PC-9 (cell line): ENCODE measurements at regions not wholly inside any gene's neighbourhood (a gene's known extent, or its start where the extent isn't known, plus 50 kb on each side); places are given as distances from the start of the nearest gene placed in this dataset.

ENCODE experiments used
- BruUV-seq: library from RNA; stranded (reverse); fragments of 400-500 nt; replicated peaks from 2 replicates; lab custom pipeline; 2021; lab: Mats Ljungman, UMichigan
- CTCF ChIA-PET: fragments of 300-600 bp; sonication (Branson Sonifier 250); formaldehyde crosslinking; loops from one replicate; lab custom pipeline; 2022; ENCODE audit warnings: antibody characterized with exemption; lab: Charles Lee
- POLR2A ChIA-PET: fragments of 300-600 bp; sonication (Branson Sonifier 250); formaldehyde crosslinking; loops from one replicate; lab custom pipeline; 2022; ENCODE audit warnings: antibody characterized with exemption; ENCODE audit not compliant: unreplicated experiment; lab: Charles Lee
- DNase-seq, 2 experiments: peaks; one replicate each; pipeline versions ENCODE4 v3.0.0 to v3.0.0-alpha.2; 2015 to 2022; ENCODE audit warnings: mixed read lengths in 1 of 2
- H2AFZ ChIP-seq: fragments of 200-600 bp; sonication (generic); 2 replicates; pipeline ENCODE4 v1.8.1; 2017; ENCODE audit warnings: antibody characterized with exemption
- H3F3A ChIP-seq: fragments of 200-600 bp; sonication (generic); 2 replicates; pipeline ENCODE4 v1.8.1; 2017; ENCODE audit warnings: antibody characterized with exemption, mild to moderate bottlenecking, low read depth; ENCODE audit not compliant: insufficient read depth
- H3K27ac ChIP-seq: fragments of 200-600 bp; sonication (generic); 2 replicates; pipeline ENCODE4 v1.6.1; 2016; ENCODE audit warnings: mixed run types
- H3K27me3 ChIP-seq: fragments of 200-600 bp; sonication (generic); 2 replicates; pipeline ENCODE4 v1.6.1; 2016; ENCODE audit warnings: low read depth, mixed run types; ENCODE audit not compliant: insufficient read depth
- H3K36me3 ChIP-seq: fragments of 200-600 bp; sonication (generic); 2 replicates; pipeline ENCODE4 v1.6.1; 2016; ENCODE audit warnings: low read depth, mixed run types
- H3K4me1 ChIP-seq: fragments of 200-600 bp; sonication (generic); replicated peaks from 2 replicates; pipeline ENCODE4 v1.6.1; 2016; ENCODE audit warnings: mixed run types; ENCODE audit not compliant: insufficient read depth
- H3K4me2 ChIP-seq: fragments of 200-600 bp; sonication (generic); 2 replicates; pipeline ENCODE4 v1.6.1; 2017; ENCODE audit warnings: mixed run types
- H3K4me3 ChIP-seq: fragments of 200-600 bp; sonication (generic); 2 replicates; pipeline ENCODE4 v1.6.1; 2016; ENCODE audit warnings: mixed run types
- H3K79me2 ChIP-seq: fragments of 200-600 bp; sonication (generic); 2 replicates; pipeline ENCODE4 v1.6.1; 2017; ENCODE audit warnings: low read depth, mixed run types
- H3K9me2 ChIP-seq: fragments of 200-600 bp; sonication (generic); 2 replicates; pipeline ENCODE4 v1.8.1; 2017; ENCODE audit warnings: mild to moderate bottlenecking; ENCODE audit not compliant: insufficient read depth
- H3K9me3 ChIP-seq: fragments of 200-600 bp; sonication (generic); 2 replicates; pipeline ENCODE4 v1.8.1; 2016; ENCODE audit warnings: low read depth; ENCODE audit not compliant: insufficient read depth
- H4K20me1 ChIP-seq: fragments of 200-600 bp; sonication (generic); 2 replicates; pipeline ENCODE4 v1.8.1; 2017; ENCODE audit not compliant: insufficient read depth
- EZH2 ChIP-seq: fragments of 200-600 bp; sonication (generic); IDR thresholded peaks from 2 replicates; pipeline ENCODE4 v1.8.0; 2017; ENCODE audit warnings: antibody characterized with exemption, low read depth
- intact Hi-C: fragments of 100-400 bp; cut with micrococcal nuclease; formaldehyde crosslinking; loops from one replicate; pipeline ENCODE4 v1.10.0; 2022; ENCODE audit not compliant: unreplicated experiment
- TF ChIP-seq, protein P1 (sequence below): fragments of 200-600 bp; sonication (generic); conservative IDR thresholded peaks from 2 replicates; pipeline ENCODE4 v1.6.1; 2017; ENCODE audit warnings: mixed run types, antibody characterized with exemption, mild to moderate bottlenecking, moderate library complexity

GRCh38 chr4:180377741-180378140 lies 1865.5 kb upstream of the TENM3 start:
- CTCF ChIA-PET: interaction anchor here (0.6 kb wide), 1 partner anchor 143 kb away, joined by 5 read pairs; no protein-coding TSS in a partner anchor
- no peaks in the 10 kb centered on the region for H3K79me2 ChIP-seq
- DNase-seq: no peak
- H3K27me3 ChIP-seq: no peaks in the 10 kb centered on the region
- H3K27ac ChIP-seq: no peak overlapping the region
- no peak overlapping the region for H3K4me3 ChIP-seq
- H3F3A ChIP-seq: no peaks in the 10 kb centered on the region
- H3K4me1 ChIP-seq: no peaks in the 10 kb centered on the region
- no peaks in the 10 kb centered on the region for H4K20me1 ChIP-seq
- no peaks in the 10 kb centered on the region for H3K9me2 ChIP-seq
- intact Hi-C loops: no loop called here
- no peaks in the 10 kb centered on the region for H3K36me3 ChIP-seq
- no peak overlapping the region for H3K4me2 ChIP-seq
- POLR2A ChIA-PET: no interaction called here
- no peaks in the 10 kb centered on the region for H3K9me3 ChIP-seq
- TF ChIP-seq, protein P1, sequence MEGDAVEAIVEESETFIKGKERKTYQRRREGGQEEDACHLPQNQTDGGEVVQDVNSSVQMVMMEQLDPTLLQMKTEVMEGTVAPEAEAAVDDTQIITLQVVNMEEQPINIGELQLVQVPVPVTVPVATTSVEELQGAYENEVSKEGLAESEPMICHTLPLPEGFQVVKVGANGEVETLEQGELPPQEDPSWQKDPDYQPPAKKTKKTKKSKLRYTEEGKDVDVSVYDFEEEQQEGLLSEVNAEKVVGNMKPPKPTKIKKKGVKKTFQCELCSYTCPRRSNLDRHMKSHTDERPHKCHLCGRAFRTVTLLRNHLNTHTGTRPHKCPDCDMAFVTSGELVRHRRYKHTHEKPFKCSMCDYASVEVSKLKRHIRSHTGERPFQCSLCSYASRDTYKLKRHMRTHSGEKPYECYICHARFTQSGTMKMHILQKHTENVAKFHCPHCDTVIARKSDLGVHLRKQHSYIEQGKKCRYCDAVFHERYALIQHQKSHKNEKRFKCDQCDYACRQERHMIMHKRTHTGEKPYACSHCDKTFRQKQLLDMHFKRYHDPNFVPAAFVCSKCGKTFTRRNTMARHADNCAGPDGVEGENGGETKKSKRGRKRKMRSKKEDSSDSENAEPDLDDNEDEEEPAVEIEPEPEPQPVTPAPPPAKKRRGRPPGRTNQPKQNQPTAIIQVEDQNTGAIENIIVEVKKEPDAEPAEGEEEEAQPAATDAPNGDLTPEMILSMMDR: no peak
- TF ChIP-seq EZH2: no peak
- H2AFZ ChIP-seq: no peak overlapping the region
- BruUV-seq: no TSS peak

DNA sequence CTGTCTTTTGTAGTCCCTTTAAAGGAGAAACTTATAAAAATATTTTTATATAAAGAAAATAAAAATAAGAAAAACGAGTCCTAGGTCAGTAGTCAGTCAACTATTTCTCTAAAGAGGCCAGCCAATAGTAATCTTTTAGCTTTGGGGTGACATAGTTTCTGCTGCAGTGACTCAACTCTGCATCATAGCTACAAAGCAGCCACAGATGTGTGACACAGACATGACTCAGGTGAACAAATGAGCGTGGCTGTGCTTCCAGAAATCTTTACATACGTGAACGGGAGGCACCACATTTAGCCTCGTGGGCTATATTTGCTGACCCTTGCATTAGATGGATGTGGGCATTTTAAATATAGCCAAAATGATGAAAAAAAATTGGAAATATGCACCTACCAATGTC lies 1862.5 kb upstream of the TENM3 start:
- Histone ChIP-seq H3K4me2 (no peak overlapping the region), H4K20me1 (no peaks in the 10 kb centered on the region), H3K27me3 (no peaks in the 10 kb centered on the region), H3K4me3 (no peak overlapping the region), H3K4me1 (no peaks in the 10 kb centered on the region), H2AFZ (no peak overlapping the region), H3F3A (no peaks in the 10 kb centered on the region), H3K9me3 (no peaks in the 10 kb centered on the region), H3K36me3 (no peaks in the 10 kb centered on the region), H3K79me2 (no peaks in the 10 kb centered on the region), H3K27ac (no peak overlapping the region), H3K9me2 (no peaks in the 10 kb centered on the region)
- intact Hi-C loops: no loop called here
- CTCF ChIA-PET: no interaction called here
- no peak for TF ChIP-seq EZH2
- TF ChIP-seq, protein P1: no peak
- POLR2A ChIA-PET: no interaction called here
- no peak for DNase-seq
- no TSS peak for BruUV-seq

DNA sequence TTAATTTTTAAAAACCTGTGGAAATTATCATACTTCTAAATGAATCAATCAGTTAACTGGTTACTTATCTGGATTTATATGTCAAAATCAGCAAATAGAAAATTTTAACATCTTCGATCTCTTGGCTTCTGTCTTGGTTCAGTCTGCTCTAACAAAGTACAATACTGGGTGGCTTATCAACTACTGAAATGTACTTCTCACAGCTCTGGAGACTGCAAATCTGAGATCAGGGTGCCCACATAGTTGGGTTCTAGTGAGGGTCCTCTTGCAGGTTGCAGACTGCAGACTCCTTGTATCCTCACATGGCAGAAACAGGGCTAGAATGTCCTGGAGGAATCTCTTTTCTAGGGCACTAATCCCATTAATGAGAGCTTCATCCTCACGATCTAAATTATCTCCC lies 1851.6 kb upstream of the TENM3 start:
- no peaks in the 10 kb centered on the region for H3K36me3 ChIP-seq
- ChIA-PET CTCF (no interaction called here), POLR2A (no interaction called here)
- no peaks in the 10 kb centered on the region for H3K4me1 ChIP-seq
- H2AFZ ChIP-seq: no peak overlapping the region
- no peak overlapping the region for H3K4me2 ChIP-seq
- intact Hi-C loops: no loop called here
- TF ChIP-seq, protein P1: no peak
- no peak for TF ChIP-seq EZH2
- no peaks in the 10 kb centered on the region for H3F3A ChIP-seq
- H3K27me3 ChIP-seq: no peaks in the 10 kb centered on the region
- H3K4me3 ChIP-seq: no peak overlapping the region
- no peaks in the 10 kb centered on the region for H3K9me3 ChIP-seq
- H3K9me2 ChIP-seq: no peaks in the 10 kb centered on the region
- H3K79me2 ChIP-seq: no peaks in the 10 kb centered on the region
- H3K27ac ChIP-seq: no peak overlapping the region
- BruUV-seq: no TSS peak
- DNase-seq: no peak
- H4K20me1 ChIP-seq: no peaks in the 10 kb centered on the region
